H1 (cell line): ENCODE measurements at regions not wholly inside any gene's neighbourhood (a gene's known extent, or its start where the extent isn't known, plus 50 kb on each side); places are given as distances from the start of the nearest gene placed in this dataset.

Source experiments
- CTCF ChIA-PET: fragments of 300-600 bp; sonication (Branson Sonifier 250); formaldehyde crosslinking; loops from one replicate; lab custom pipeline; 2021; ENCODE audit not compliant: partially characterized antibody; lab: Charles Lee
- POLR2A ChIA-PET: fragments of 300-600 bp; sonication (Branson Sonifier 250); formaldehyde crosslinking; loops from one replicate; lab custom pipeline; 2021; ENCODE audit warnings: inconsistent platforms; ENCODE audit not compliant: partially characterized antibody; lab: Charles Lee
- DNase-seq, 2 experiments: peaks; one replicate each; pipeline versions ENCODE4 v3.0.0 to v3.0.0-alpha.2; 2010 to 2022; ENCODE audit warnings: low spot score in 2 of 2, low read depth in 1 of 2, mixed read lengths in 1 of 2
- FAIRE-seq: peaks from 2 replicates; lab custom pipeline; 2011; peaks lifted over from hg19 to GRCh38; lab: Jason Lieb, UNC
- H2AFZ ChIP-seq: 2 replicates; pipeline ENCODE4 v1.8.1; 2012; ENCODE audit warnings: low read length, inconsistent platforms
- H2AK5ac ChIP-seq: 2 replicates; pipeline ENCODE4 v1.6.1; 2013; ENCODE audit warnings: low read depth, low read length
- H2BK120ac ChIP-seq: replicated peaks from 2 replicates; pipeline ENCODE3; 2013; ENCODE audit warnings: low read depth, low read length, inconsistent platforms
- H2BK12ac ChIP-seq: 2 replicates; pipeline ENCODE4 v1.6.1; 2013; ENCODE audit warnings: low read depth, low read length
- H2BK15ac ChIP-seq: 2 replicates; pipeline ENCODE4 v1.6.1; 2013; ENCODE audit warnings: low read length
- H2BK20ac ChIP-seq: 2 replicates; pipeline ENCODE4 v1.6.1; 2013; ENCODE audit warnings: low read length
- H2BK5ac ChIP-seq: 2 replicates; pipeline ENCODE4 v1.6.1; 2013; ENCODE audit warnings: low read depth, low read length
- H3K14ac ChIP-seq: 2 replicates; pipeline ENCODE4 v1.6.1; 2013; ENCODE audit warnings: inconsistent platforms; ENCODE audit not compliant: insufficient read length
- H3K18ac ChIP-seq: 2 replicates; pipeline ENCODE4 v1.6.1; 2013; ENCODE audit warnings: low read length; ENCODE audit errors: extremely low read depth
- H3K23ac ChIP-seq: 2 replicates; pipeline ENCODE4 v1.6.1; 2013; ENCODE audit warnings: inconsistent platforms; ENCODE audit not compliant: insufficient read length
- H3K23me2 ChIP-seq: 2 replicates; pipeline ENCODE4 v1.6.1; 2013; ENCODE audit warnings: low read depth, low read length
- H3K27ac ChIP-seq: 2 replicates; pipeline ENCODE4 v1.6.1; 2011; ENCODE audit warnings: low read depth, low read length, inconsistent platforms
- H3K27me3 ChIP-seq, 4 experiments: replicated peaks in 1 of 4; 1 replicate in 1 of 4; 2 replicates in 3 of 4; pipeline versions ENCODE4 v1.6.1 to v1.8.1; 2011 to 2013; ENCODE audit warnings: low read length in 3 of 4, mild to moderate bottlenecking in 3 of 4, inconsistent platforms in 2 of 4, mixed read lengths in 2 of 4, moderate library complexity in 1 of 4; ENCODE audit not compliant: control insufficient read depth in 3 of 4, insufficient read depth in 3 of 4; ENCODE audit errors: extremely low read depth in 1 of 4
- H3K36me3 ChIP-seq, 4 experiments: 2 replicates each; pipeline versions ENCODE4 v1.6.1 to v1.8.1; 2011 to 2013; ENCODE audit warnings: mild to moderate bottlenecking in 4 of 4, low read length in 3 of 4, moderate library complexity in 2 of 4, control low read depth in 1 of 4, inconsistent platforms in 1 of 4; ENCODE audit not compliant: insufficient read depth in 4 of 4, control insufficient read depth in 2 of 4
- H3K4ac ChIP-seq: replicated peaks from 2 replicates; pipeline ENCODE3; 2013; ENCODE audit warnings: low read length, low read depth, mixed read lengths, inconsistent platforms; ENCODE audit not compliant: insufficient read length
- H3K4me1 ChIP-seq, 4 experiments: replicated peaks in 1 of 4; 1 replicate in 1 of 4; 2 replicates in 3 of 4; pipeline versions ENCODE4 v1.6.1 to v1.8.1; 2011 to 2013; ENCODE audit warnings: low read length in 3 of 4, inconsistent platforms in 2 of 4, mixed read lengths in 1 of 4; ENCODE audit not compliant: insufficient read depth in 4 of 4, control insufficient read depth in 3 of 4
- H3K4me2 ChIP-seq, 2 experiments: 2 replicates each; pipeline versions ENCODE4 v1.6.1 to v1.8.1; 2011 to 2013; ENCODE audit warnings: low read depth in 2 of 2, low read length in 2 of 2, control low read depth in 1 of 2, inconsistent platforms in 1 of 2, mild to moderate bottlenecking in 1 of 2; ENCODE audit not compliant: insufficient read depth in 1 of 2
- H3K4me3 ChIP-seq, 4 experiments: fragments of 200-600, 300-600 bp in 1 of 4; sonication (generic), shearing (Covaris generic), sonication (Bioruptor Twin) in 1 of 4; 2 replicates each; pipeline versions ENCODE4 v1.5.1 to v1.8.1; 2011 to 2016; ENCODE audit warnings: low read length in 4 of 4, low read depth in 3 of 4, control low read depth in 2 of 4, inconsistent platforms in 2 of 4, mild to moderate bottlenecking in 2 of 4, mixed read lengths in 1 of 4, moderate library complexity in 1 of 4; ENCODE audit not compliant: insufficient read depth in 2 of 4; ENCODE audit errors: extremely low read depth in 1 of 4
- H3K56ac ChIP-seq: replicated peaks from 2 replicates; pipeline ENCODE3; 2013; ENCODE audit warnings: low read depth, mild to moderate bottlenecking, mixed read lengths, low read length, inconsistent platforms; ENCODE audit not compliant: insufficient read length
- H3K79me1 ChIP-seq: 2 replicates; pipeline ENCODE4 v1.6.1; 2013; ENCODE audit warnings: low read depth, low read length, control low read depth
- H3K79me2 ChIP-seq, 2 experiments: 2 replicates each; pipeline versions ENCODE4 v1.6.1 to v1.8.1; 2012 to 2013; ENCODE audit warnings: low read length in 2 of 2, mild to moderate bottlenecking in 2 of 2, inconsistent platforms in 1 of 2; ENCODE audit not compliant: insufficient read depth in 2 of 2, control insufficient read depth in 1 of 2
- H3K9ac ChIP-seq, 4 experiments: replicated peaks in 1 of 4; 1 replicate in 1 of 4; 2 replicates in 3 of 4; pipeline versions ENCODE4 v1.6.1 to v1.8.1; 2011 to 2013; ENCODE audit warnings: low read depth in 3 of 4, low read length in 3 of 4, control low read depth in 2 of 4, mild to moderate bottlenecking in 2 of 4, moderate library complexity in 2 of 4, inconsistent platforms in 1 of 4; ENCODE audit errors: extremely low read depth in 1 of 4
- H3K9me3 ChIP-seq, 2 experiments: 2 replicates each; pipeline versions ENCODE4 v1.6.1 to v1.8.1; 2012 to 2013; ENCODE audit warnings: mild to moderate bottlenecking in 2 of 2, moderate library complexity in 2 of 2, control low read depth in 1 of 2, inconsistent platforms in 1 of 2, low read depth in 1 of 2, low read length in 1 of 2, mixed read lengths in 1 of 2; ENCODE audit not compliant: insufficient read depth in 2 of 2
- H4K20me1 ChIP-seq, 2 experiments: replicated peaks in 1 of 2; 2 replicates each; pipeline versions ENCODE3 to v1.8.1; 2011 to 2013; ENCODE audit warnings: inconsistent platforms in 2 of 2, low read length in 2 of 2, mild to moderate bottlenecking in 1 of 2; ENCODE audit not compliant: insufficient read depth in 2 of 2, control insufficient read depth in 1 of 2
- H4K5ac ChIP-seq: 2 replicates; pipeline ENCODE4 v1.6.1; 2013; ENCODE audit warnings: low read length, low read depth, mixed read lengths, inconsistent platforms; ENCODE audit not compliant: insufficient read length
- H4K8ac ChIP-seq: 2 replicates; pipeline ENCODE4 v1.8.0; 2013; ENCODE audit warnings: mild to moderate bottlenecking, moderate library complexity, low read length, inconsistent platforms; ENCODE audit not compliant: insufficient read depth; ENCODE audit errors: extremely low read depth
- H4K91ac ChIP-seq: replicated peaks from 2 replicates; pipeline ENCODE3; 2013; ENCODE audit warnings: low read length, mixed read lengths, inconsistent platforms; ENCODE audit not compliant: insufficient read length
- POLR2AphosphoS5 ChIP-seq: IDR thresholded peaks from 2 replicates; pipeline ENCODE4 v1.6.1; 2011; ENCODE audit warnings: low read depth, low read length
- RNF2 ChIP-seq: fragments of 200-900, 300-1000 bp; sonication (generic); IDR thresholded peaks from 2 replicates; pipeline ENCODE4 v1.7.1; 2016; ENCODE audit warnings: borderline replicate concordance, low read depth, mild to moderate bottlenecking, antibody characterized with exemption, low read length; ENCODE audit not compliant: poor library complexity, severe bottlenecking; ENCODE audit errors: missing control alignments
- SP4 ChIP-seq: IDR thresholded peaks from 2 replicates; pipeline ENCODE4 v1.6.1; 2012; ENCODE audit warnings: low read length, inconsistent platforms
- TCF12 ChIP-seq: IDR thresholded peaks from 2 replicates; pipeline ENCODE4 v1.6.1; 2011; ENCODE audit warnings: low read depth, mild to moderate bottlenecking, low read length
- WGBS, 2 experiments: shearing (Covaris generic) in 1 of 2; methylation state at CpG; one replicate each; pipeline versions ENCODE4 v1.1.6 to v1.1.7; 2013 to 2015; ENCODE audit warnings: low lambda C conversion rate in 2 of 2, mixed read lengths in 2 of 2, inconsistent platforms in 1 of 2, low coverage in 1 of 2, missing lambda C conversion rate in 1 of 2; ENCODE audit not compliant: insufficient replicate concordance in 2 of 2, insufficient coverage in 1 of 2, insufficient read length in 1 of 2; ENCODE audit errors: extremely low coverage in 1 of 2, missing lambda C conversion rate in 1 of 2; 5-methylcytosine and 5-hydroxymethylcytosine counted together

- H3K4me2 ChIP-seq = no peak overlapping the region
Measured at GRCh38 chr6:14476793-14477531, 359.4 kb downstream of the CD83 start.

More at GRCh38 chr6:14476793-14477531, 359.4 kb downstream of the CD83 start:
- no peak overlapping the region for H3K14ac ChIP-seq
- no peaks in the 10 kb centered on the region for H4K20me1 ChIP-seq
- FAIRE-seq (no peak), DNase-seq (no peak)
- WGBS, 2 experiments = 82% methylated on average over 12 of the region's 12 CpGs; no CpG with 5 or more reads in 1 of the 2 experiments
- H2BK12ac ChIP-seq = 0 out of 2 replicates have a peak overlapping the region, but pooled peaks have one; percentile 10
- no peak overlapping the region for H3K56ac ChIP-seq
- H3K18ac ChIP-seq = 0 out of 2 replicates have a peak overlapping the region, but pooled peaks have one; percentile 13
- no peak overlapping the region for H2BK120ac ChIP-seq
- no peak overlapping the region for H3K4me3 ChIP-seq
- no peak overlapping the region for H3K23ac ChIP-seq
- no peaks in the 10 kb centered on the region for H3K27me3 ChIP-seq
- TF ChIP-seq SP4 (no peak), POLR2AphosphoS5 (no peak), RNF2 (no peak), TCF12 (no peak)
- TF ChIP-seq, all 59 proteins: peak for 0
- Histone ChIP-seq H2AFZ (no peak overlapping the region), H3K36me3 (peaks cover 0 to 6% (median 0%) of the 10 kb centered on the region in 4 experiments; a peak in 1 of 8 replicates), H4K8ac (no peak overlapping the region), H4K5ac (no peak overlapping the region), H3K4me1 (peaks cover 0 to 2% (median 0%) of the 10 kb centered on the region in 4 experiments; a peak in 2 of 7 replicates), H2BK5ac (no peak overlapping the region), H3K9me3 (peaks cover 7 to 11% of the 10 kb centered on the region in 2 experiments; a peak in 3 of 4 replicates), H3K79me1 (no peaks in the 10 kb centered on the region; the same call in 1 of the 2 replicates), H2BK15ac (no peak overlapping the region), H3K9ac (no peak overlapping the region), H2AK5ac (no peak overlapping the region), H3K4ac (no peak overlapping the region), H3K27ac (no peak overlapping the region), H2BK20ac (no peak overlapping the region), H4K91ac (no peak overlapping the region), H3K23me2 (no peaks in the 10 kb centered on the region), H3K79me2 (no peaks in the 10 kb centered on the region)
- ChIA-PET CTCF (interaction anchor here (0.9 to 1.3 kb wide), 2 partner anchors 79 to 261 kb away, joined by 3 read pairs; no protein-coding TSS in a partner anchor), POLR2A (interaction anchor here (0.5 kb wide), 1 partner anchor 114 kb away, joined by 3 read pairs; no protein-coding TSS in a partner anchor)
